ENCODE measurements at regions not wholly inside any gene's neighbourhood (a gene's known extent, or its start where the extent isn't known, plus 50 kb on each side); places are given as distances from the start of the nearest gene placed in this dataset.
"Not testable (repeated sequence)": the region's sequence is repeated elsewhere in the genome, so short reads cannot be mapped to it uniquely, and the experiment has no call there.

- no peak for DNase-seq
Measured at GRCh38 chr21:31449921-31450535, 106.0 kb upstream of the TIAM1 start.

- DNase-seq = no peak
Measured at GRCh38 chr21:31448496-31448895, 104.4 kb upstream of the TIAM1 start.

- DNase-seq = no peak
Measured at GRCh38 chr21:31447505-31447904, 103.4 kb upstream of the TIAM1 start.

GRCh38 chr21:31446226-31446855 lies 102.3 kb upstream of the TIAM1 start:
- peak; percentile 19 to 20 for DNase-seq

- no peak for DNase-seq
Measured at GRCh38 chr21:31445137-31445536, 101.1 kb upstream of the TIAM1 start.

- DNase-seq = no peak
Measured at GRCh38 chr21:31443736-31444521, 99.9 kb upstream of the TIAM1 start.

GRCh38 chr21:31442339-31442738 lies 98.3 kb upstream of the TIAM1 start:
- DNase-seq = no peak

GRCh38 chr21:31429506-31429905 lies 85.4 kb upstream of the TIAM1 start:
- no peak for DNase-seq

GRCh38 chr21:31426235-31426797 lies 82.3 kb upstream of the TIAM1 start:
- no peak for DNase-seq

- DNase-seq = no peak
Measured at GRCh38 chr21:31425138-31425537, 81.1 kb upstream of the TIAM1 start.

GRCh38 chr21:31424058-31424457 lies 80.0 kb upstream of the TIAM1 start:
- DNase-seq = no peak

GRCh38 chr21:31420988-31421387 lies 76.9 kb upstream of the TIAM1 start:
- DNase-seq = no peak

- no peak for DNase-seq
Measured at GRCh38 chr21:31420354-31420753, 76.3 kb upstream of the TIAM1 start.

GRCh38 chr21:31418377-31419001 lies 74.4 kb upstream of the TIAM1 start:
- DNase-seq = no peak

- DNase-seq = not testable (repeated sequence)
Measured at GRCh38 chr21:31417214-31417613, 73.2 kb upstream of the TIAM1 start.

GRCh38 chr21:31416465-31416864 lies 72.4 kb upstream of the TIAM1 start:
- DNase-seq = no peak

GRCh38 chr21:31414263-31415000 lies 70.4 kb upstream of the TIAM1 start:
- no peak for DNase-seq

- no peak for DNase-seq
Measured at GRCh38 chr21:31413698-31414097, 69.6 kb upstream of the TIAM1 start.

- no peak for DNase-seq
Measured at GRCh38 chr21:31410499-31411131, 66.6 kb upstream of the TIAM1 start.

- no peak for DNase-seq
Measured at GRCh38 chr21:31409831-31410487, 65.9 kb upstream of the TIAM1 start.

GRCh38 chr21:31408301-31409088 lies 64.4 kb upstream of the TIAM1 start:
- no peak for DNase-seq
